ENCODE measurements at regions not wholly inside any gene's neighbourhood (a gene's known extent, or its start where the extent isn't known, plus 50 kb on each side); places are given as distances from the start of the nearest gene placed in this dataset.
"Not testable (repeated sequence)": the region's sequence is repeated elsewhere in the genome, so short reads cannot be mapped to it uniquely, and the experiment has no call there.

DNA sequence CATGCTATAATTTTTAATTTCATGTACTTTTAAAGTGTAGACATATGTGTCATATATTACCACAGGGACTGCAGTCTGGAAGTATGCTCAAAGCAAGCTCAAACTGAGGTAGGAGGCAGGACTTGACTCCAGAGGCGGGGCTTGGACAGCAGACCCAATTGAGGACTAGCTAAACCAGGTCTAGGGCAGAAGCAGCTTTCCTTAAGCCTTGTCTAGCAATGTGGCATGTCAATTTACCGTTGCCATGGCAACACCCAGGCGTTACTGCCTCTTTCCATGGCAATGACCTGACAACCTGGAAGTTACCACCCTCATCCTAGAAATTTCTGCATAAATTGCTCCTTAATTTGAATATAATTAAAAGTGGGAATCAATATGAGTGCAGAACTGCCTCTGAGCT, 249.2 kb upstream of the CXorf66 start:
- H3K36me3 ChIP-seq (replicated peaks in 1 of 2; ENCODE audit: insufficient read depth in 1 of 2, low read depth in 2 of 2); H3K4me3 ChIP-seq; H3K4me1 ChIP-seq; H3K27me3 ChIP-seq; DNase-seq; ATAC-seq; H3K9me3 ChIP-seq; intact Hi-C loops (cut with DNase I); H3K27ac ChIP-seq: not testable (repeated sequence)
- WGBS, 2 donors, result 18% methylated on average over 2 of the region's 3 CpGs; no CpG with 5 or more reads in 1 of the 2 donors

- Histone ChIP-seq H3K4me3 (no peak overlapping the region), H3K9me3 (no peaks in the 10 kb centered on the region), H3K36me3 (replicated peaks in 1 of 2; ENCODE audit: insufficient read depth in 1 of 2, low read depth in 2 of 2) (no peaks in the 10 kb centered on the region), H3K27ac (no peak overlapping the region), H3K4me1 (no peaks in the 10 kb centered on the region), H3K27me3 (no peaks in the 10 kb centered on the region)
- TF ChIP-seq CTCF (IDR thresholded peaks at IDR 0.05) (no peak), POLR2A (IDR thresholded peaks at IDR 0.05) (no peak)
- ATAC-seq (no peak), DNase-seq (no peak)
- intact Hi-C loops (cut with DNase I), result no loop called here
- WGBS, 2 donors, result 67 to 100% methylated on average over 1 of the region's 1 CpG
These were observed 241.3 kb upstream of the CXorf66 start for GRCh38 chrX:140206657-140207056.

DNA sequence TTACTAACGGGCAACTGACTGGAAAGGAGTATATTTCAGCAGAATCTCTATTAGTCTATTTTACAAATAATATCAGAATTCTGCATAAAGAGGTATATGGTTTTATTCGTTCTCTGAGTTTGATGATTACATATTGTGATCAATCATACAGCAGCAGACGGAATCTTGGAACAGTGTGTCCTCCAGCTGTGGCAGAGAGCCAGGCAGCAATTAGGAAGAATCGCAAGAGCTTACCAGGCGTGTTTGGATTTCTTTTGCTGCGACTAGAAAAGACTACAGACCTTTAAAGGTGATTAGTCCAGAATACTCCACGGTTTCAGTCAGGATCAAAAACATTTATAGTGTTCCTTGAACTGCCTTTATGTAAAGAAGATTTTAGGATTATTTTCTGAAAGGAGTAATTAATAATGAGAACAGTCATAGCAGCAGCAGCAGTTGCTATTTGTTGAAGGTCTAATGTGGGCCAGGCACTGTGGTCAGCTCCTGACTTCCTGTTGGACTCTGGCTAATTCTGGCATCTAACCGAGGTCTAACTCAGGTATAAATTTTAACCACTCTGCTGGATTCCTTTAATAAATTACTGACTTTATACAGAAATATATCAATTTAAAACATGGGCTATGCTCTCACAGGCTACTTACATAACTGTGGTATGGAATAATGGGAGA, 225.3 kb upstream of the CXorf66 start:
- no peak overlapping the region for H3K4me3 ChIP-seq
- H3K9me3 ChIP-seq, result no peaks in the 10 kb centered on the region
- peak; percentile 11 to 50 (median 24) for DNase-seq
- no peaks in the 10 kb centered on the region for H3K4me1 ChIP-seq
- TF ChIP-seq POLR2A (IDR thresholded peaks at IDR 0.05) (no peak), CTCF (IDR thresholded peaks at IDR 0.05) (no peak)
- no peak for ATAC-seq
- no peaks in the 10 kb centered on the region for H3K27me3 ChIP-seq
- H3K27ac ChIP-seq, result no peak overlapping the region
- no peaks in the 10 kb centered on the region for H3K36me3 ChIP-seq (replicated peaks in 1 of 2; ENCODE audit: insufficient read depth in 1 of 2, low read depth in 2 of 2)
- intact Hi-C loops (cut with DNase I), result no loop called here
- 12 to 16% methylated on average over 8 of the region's 8 CpGs for WGBS, 2 donors

DNA sequence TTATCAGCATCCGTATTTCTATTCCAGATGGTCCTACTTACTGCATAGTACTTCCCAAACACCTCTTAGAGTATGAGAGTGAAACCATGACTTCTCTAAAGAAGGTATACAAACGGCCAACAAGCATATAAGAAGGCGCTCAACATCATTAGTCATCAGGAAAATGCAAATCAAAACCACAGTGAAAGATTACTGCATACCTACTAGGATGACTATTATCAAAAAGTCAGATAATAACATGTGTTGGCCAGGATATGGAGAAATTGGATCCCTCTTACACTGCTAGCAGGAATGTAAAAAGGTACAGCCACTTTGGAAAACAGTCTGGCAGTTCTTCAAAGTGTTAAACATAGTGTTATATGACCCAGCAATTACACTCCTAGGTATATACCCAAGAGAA, 215.3 kb upstream of the CXorf66 start:
- H3K4me1 ChIP-seq, result no peaks in the 10 kb centered on the region
- H3K4me3 ChIP-seq, result no peak overlapping the region
- ATAC-seq, result no peak
- H3K27me3 ChIP-seq, result no peaks in the 10 kb centered on the region
- intact Hi-C loops (cut with DNase I), result no loop called here
- no peak for TF ChIP-seq CTCF (IDR thresholded peaks at IDR 0.05)
- no peak for TF ChIP-seq POLR2A (IDR thresholded peaks at IDR 0.05)
- H3K36me3 ChIP-seq (replicated peaks in 1 of 2; ENCODE audit: insufficient read depth in 1 of 2, low read depth in 2 of 2), result no peaks in the 10 kb centered on the region
- DNase-seq, result no peak
- no peak overlapping the region for H3K27ac ChIP-seq
- H3K9me3 ChIP-seq, result no peaks in the 10 kb centered on the region
- 46 to 49% methylated on average over 3 of the region's 3 CpGs for WGBS, 2 donors

DNA sequence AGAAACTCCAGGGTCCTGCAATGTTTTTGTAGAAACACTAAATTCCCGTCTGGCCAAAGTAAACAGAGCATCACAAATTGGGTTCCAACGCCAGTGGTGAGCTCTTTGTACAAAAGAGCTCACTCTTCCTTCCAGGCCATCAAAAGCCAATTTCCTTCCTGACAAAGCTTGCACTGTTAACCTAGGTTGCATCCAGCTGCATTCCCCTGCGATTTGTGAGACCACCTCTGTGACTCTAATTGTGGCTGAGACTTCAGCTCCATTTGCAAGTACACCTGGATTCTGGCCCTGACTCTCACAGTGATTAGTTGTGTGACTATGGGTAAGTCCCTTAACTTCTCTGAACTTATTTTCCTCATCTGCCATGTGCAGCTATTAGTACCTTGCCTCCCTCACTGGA, 212.5 kb upstream of the CXorf66 start:
- DNase-seq, result no peak
- no peak for TF ChIP-seq CTCF (IDR thresholded peaks at IDR 0.05)
- no peak for TF ChIP-seq POLR2A (IDR thresholded peaks at IDR 0.05)
- intact Hi-C loops (cut with DNase I), result no loop called here
- H3K27me3 ChIP-seq, result no peaks in the 10 kb centered on the region
- no peaks in the 10 kb centered on the region for H3K36me3 ChIP-seq (replicated peaks in 1 of 2; ENCODE audit: insufficient read depth in 1 of 2, low read depth in 2 of 2)
- no peak overlapping the region for H3K27ac ChIP-seq
- H3K9me3 ChIP-seq, result no peaks in the 10 kb centered on the region
- H3K4me3 ChIP-seq, result no peak overlapping the region
- WGBS, 2 donors, result 8 to 19% methylated on average over 2 to 3 of the region's 3 CpGs
- ATAC-seq, result no peak
- H3K4me1 ChIP-seq, result no peaks in the 10 kb centered on the region
